Hepatocyte (in vitro differentiated cells): ENCODE measurements at regions not wholly inside any gene's neighbourhood (a gene's known extent, or its start where the extent isn't known, plus 50 kb on each side); places are given as distances from the start of the nearest gene placed in this dataset.

Experiments
- DNase-seq: peaks from one replicate; pipeline ENCODE4 v3.0.0-alpha.2; 2016; ENCODE audit warnings: low spot score
- H2AFZ ChIP-seq: fragments of 200-600 bp; sonication (generic); 2 replicates; pipeline ENCODE4 v1.6.0; 2016; ENCODE audit warnings: antibody characterized with exemption, mild to moderate bottlenecking
- H3K27ac ChIP-seq: fragments of 200-600 bp; sonication (generic); 2 replicates; pipeline ENCODE4 v1.5.1; 2016; ENCODE audit warnings: mild to moderate bottlenecking
- H3K27me3 ChIP-seq: fragments of 200-600 bp; sonication (generic); 2 replicates; pipeline ENCODE4 v1.6.1; 2016
- H3K36me3 ChIP-seq: fragments of 200-600 bp; sonication (generic); replicated peaks from 2 replicates; pipeline ENCODE4 v1.5.1; 2016; ENCODE audit warnings: low read depth; ENCODE audit not compliant: insufficient read depth
- H3K4me1 ChIP-seq: fragments of 200-600 bp; sonication (generic); 2 replicates; pipeline ENCODE4 v1.5.1; 2016; ENCODE audit warnings: mild to moderate bottlenecking, moderate library complexity; ENCODE audit not compliant: insufficient read depth
- H3K4me2 ChIP-seq: fragments of 200-600 bp; sonication (generic); 2 replicates; pipeline ENCODE4 v1.6.0; 2016
- H3K4me3 ChIP-seq: fragments of 200-600 bp; sonication (generic); 2 replicates; pipeline ENCODE4 v1.5.1; 2016; ENCODE audit warnings: mild to moderate bottlenecking
- H3K79me2 ChIP-seq: fragments of 200-600 bp; sonication (generic); 2 replicates; pipeline ENCODE4 v1.6.0; 2017; ENCODE audit warnings: mild to moderate bottlenecking
- H3K9me2 ChIP-seq: fragments of 200-600 bp; sonication (generic); replicated peaks from 2 replicates; pipeline ENCODE4 v1.6.0; 2017; ENCODE audit warnings: mild to moderate bottlenecking; ENCODE audit not compliant: insufficient read depth
- H3K9me3 ChIP-seq: fragments of 200-600 bp; sonication (generic); 2 replicates; pipeline ENCODE4 v1.5.1; 2016; ENCODE audit warnings: low read depth, mild to moderate bottlenecking
- H4K20me1 ChIP-seq: fragments of 200-600 bp; sonication (generic); 2 replicates; pipeline ENCODE4 v1.6.0; 2016; ENCODE audit warnings: mild to moderate bottlenecking; ENCODE audit not compliant: insufficient read depth, poor library complexity, severe bottlenecking
- EZH2 ChIP-seq: fragments of 200-600 bp; sonication (generic); IDR thresholded peaks from 2 replicates; pipeline ENCODE4 v1.6.1; 2016; ENCODE audit warnings: antibody characterized with exemption, mild to moderate bottlenecking, borderline replicate concordance
- EZH2phosphoT487 ChIP-seq: fragments of 200-600 bp; sonication (generic); IDR thresholded peaks from one replicate; pipeline ENCODE4 v1.6.1; 2018; ENCODE audit warnings: antibody characterized with exemption, mild to moderate bottlenecking, low read depth, moderate library complexity; ENCODE audit not compliant: unreplicated experiment, severe bottlenecking
- WGBS: methylation state at CpG from one replicate; pipeline ENCODE4 v1.1.6; 2016; ENCODE audit warnings: low lambda C conversion rate; ENCODE audit errors: missing lambda C conversion rate; 5-methylcytosine and 5-hydroxymethylcytosine counted together
- TF ChIP-seq, protein P1 (sequence below): fragments of 200-600 bp; sonication (generic); IDR thresholded peaks from 2 replicates; pipeline ENCODE4 v1.5.1; 2016; ENCODE audit warnings: antibody characterized with exemption, mild to moderate bottlenecking; ENCODE audit not compliant: poor library complexity

DNA sequence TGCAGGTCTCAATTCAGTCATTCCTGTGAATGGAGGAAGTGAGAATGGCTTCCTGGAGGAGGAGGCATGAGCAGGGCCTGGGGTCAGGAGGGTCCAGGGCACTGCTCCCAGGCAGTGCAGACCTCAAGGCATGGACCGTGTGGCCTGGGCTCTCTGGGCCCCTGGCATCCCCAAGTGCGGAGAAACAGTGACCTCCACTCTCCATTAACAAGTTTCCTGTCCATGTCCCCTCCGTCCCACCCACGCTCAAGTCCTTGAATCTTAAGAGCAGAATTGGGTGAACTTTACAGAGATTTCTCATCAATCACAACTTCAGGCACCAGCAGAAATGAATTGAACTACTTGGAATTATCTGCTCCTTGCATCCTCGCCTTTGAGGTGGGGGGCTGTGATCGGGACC is 211.1 kb downstream of the NPHP4 start:
- Histone ChIP-seq H3K9me2 (no peaks in the 10 kb centered on the region), H3K36me3 (no peaks in the 10 kb centered on the region), H3K4me1 (no peaks in the 10 kb centered on the region), H3K27me3 (no peaks in the 10 kb centered on the region), H3K4me3 (no peak overlapping the region), H4K20me1 (no peaks in the 10 kb centered on the region), H2AFZ (no peak overlapping the region), H3K27ac (no peak overlapping the region), H3K79me2 (no peaks in the 10 kb centered on the region), H3K4me2 (no peak overlapping the region), H3K9me3 (no peaks in the 10 kb centered on the region)
- TF ChIP-seq EZH2phosphoT487 = no peak
- TF ChIP-seq, protein P1, sequence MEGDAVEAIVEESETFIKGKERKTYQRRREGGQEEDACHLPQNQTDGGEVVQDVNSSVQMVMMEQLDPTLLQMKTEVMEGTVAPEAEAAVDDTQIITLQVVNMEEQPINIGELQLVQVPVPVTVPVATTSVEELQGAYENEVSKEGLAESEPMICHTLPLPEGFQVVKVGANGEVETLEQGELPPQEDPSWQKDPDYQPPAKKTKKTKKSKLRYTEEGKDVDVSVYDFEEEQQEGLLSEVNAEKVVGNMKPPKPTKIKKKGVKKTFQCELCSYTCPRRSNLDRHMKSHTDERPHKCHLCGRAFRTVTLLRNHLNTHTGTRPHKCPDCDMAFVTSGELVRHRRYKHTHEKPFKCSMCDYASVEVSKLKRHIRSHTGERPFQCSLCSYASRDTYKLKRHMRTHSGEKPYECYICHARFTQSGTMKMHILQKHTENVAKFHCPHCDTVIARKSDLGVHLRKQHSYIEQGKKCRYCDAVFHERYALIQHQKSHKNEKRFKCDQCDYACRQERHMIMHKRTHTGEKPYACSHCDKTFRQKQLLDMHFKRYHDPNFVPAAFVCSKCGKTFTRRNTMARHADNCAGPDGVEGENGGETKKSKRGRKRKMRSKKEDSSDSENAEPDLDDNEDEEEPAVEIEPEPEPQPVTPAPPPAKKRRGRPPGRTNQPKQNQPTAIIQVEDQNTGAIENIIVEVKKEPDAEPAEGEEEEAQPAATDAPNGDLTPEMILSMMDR = no peak
- no peak for TF ChIP-seq EZH2
- WGBS = 94% methylated on average over 6 of the region's 6 CpGs
- DNase-seq = no peak

DNA sequence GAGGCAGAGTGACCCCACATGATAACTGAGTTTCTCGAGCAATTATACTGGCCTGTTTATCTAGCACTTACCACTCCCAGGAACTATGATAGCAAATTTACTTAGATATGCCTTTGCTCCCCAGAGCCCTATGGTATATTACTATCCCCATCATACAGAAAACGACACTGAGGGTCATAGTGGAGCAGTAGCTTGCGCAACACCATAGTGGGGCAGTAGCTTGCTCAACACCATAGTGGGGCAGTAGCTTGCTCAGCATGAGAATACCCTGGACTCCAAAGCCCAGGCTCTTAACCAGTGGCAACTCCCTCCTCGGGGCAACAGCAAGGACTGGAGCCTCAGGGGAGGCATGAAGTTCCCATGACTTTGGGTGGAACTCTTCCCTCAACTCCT is 211.9 kb downstream of the NPHP4 start:
- Histone ChIP-seq H3K36me3 (no peaks in the 10 kb centered on the region), H3K4me3 (no peak overlapping the region), H2AFZ (no peak overlapping the region), H3K9me3 (no peaks in the 10 kb centered on the region), H3K9me2 (no peaks in the 10 kb centered on the region), H3K27me3 (no peaks in the 10 kb centered on the region), H3K79me2 (no peaks in the 10 kb centered on the region), H3K4me1 (no peaks in the 10 kb centered on the region), H3K4me2 (no peak overlapping the region), H4K20me1 (no peaks in the 10 kb centered on the region), H3K27ac (no peak overlapping the region)
- TF ChIP-seq EZH2phosphoT487 (no peak), EZH2 (no peak)
- TF ChIP-seq, protein P1 = no peak
- 89% methylated on average over 4 of the region's 4 CpGs for WGBS
- no peak for DNase-seq

DNA sequence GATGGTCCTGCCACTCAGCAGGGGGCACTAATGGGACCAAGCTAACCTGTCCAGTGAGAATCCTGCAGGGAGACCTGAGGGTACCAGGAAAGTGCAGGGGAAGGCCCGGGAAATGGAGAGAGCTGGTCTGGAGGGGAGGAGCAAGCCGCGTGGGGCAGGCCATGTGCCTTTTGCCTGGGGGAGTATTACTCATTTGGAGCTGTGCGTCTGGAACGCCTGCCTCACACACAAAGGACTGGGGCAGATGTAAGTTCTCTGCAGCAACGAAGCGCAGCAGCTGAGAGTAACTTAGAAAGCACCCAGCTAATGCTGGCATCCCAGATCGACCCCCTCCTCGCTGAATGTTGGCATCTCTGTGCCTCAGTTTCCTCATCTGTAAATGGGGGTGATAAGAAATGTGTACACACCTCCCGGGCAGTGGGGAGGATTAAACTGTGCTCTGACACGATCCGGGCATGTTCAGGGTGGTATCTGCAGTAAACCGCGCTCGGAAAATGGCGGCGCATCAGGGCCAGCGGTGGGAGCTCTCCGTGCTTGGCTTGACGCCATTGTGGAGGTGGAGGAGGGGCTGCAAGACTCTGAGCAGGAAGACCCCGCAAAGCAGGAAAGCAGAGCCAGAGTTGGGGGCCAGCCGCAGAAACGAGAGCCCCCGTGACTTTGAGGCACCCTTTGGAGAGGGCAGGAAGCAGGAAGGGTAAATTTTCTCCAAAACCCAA is 212.5 kb downstream of the NPHP4 start:
- TF ChIP-seq, protein P1 = no peak
- TF ChIP-seq EZH2phosphoT487 = no peak
- no peak for TF ChIP-seq EZH2
- H3K36me3 ChIP-seq = no peaks in the 10 kb centered on the region
- H4K20me1 ChIP-seq = no peaks in the 10 kb centered on the region
- no peaks in the 10 kb centered on the region for H3K4me1 ChIP-seq
- WGBS = 91% methylated on average over 24 of the region's 24 CpGs
- no peaks in the 10 kb centered on the region for H3K27me3 ChIP-seq
- no peak overlapping the region for H3K27ac ChIP-seq
- no peak overlapping the region for H3K4me2 ChIP-seq
- H2AFZ ChIP-seq = no peak overlapping the region
- no peaks in the 10 kb centered on the region for H3K9me2 ChIP-seq
- no peaks in the 10 kb centered on the region for H3K79me2 ChIP-seq
- no peaks in the 10 kb centered on the region for H3K9me3 ChIP-seq
- DNase-seq = no peak
- no peak overlapping the region for H3K4me3 ChIP-seq
